ENCODE measurements at regions not wholly inside any gene's neighbourhood (a gene's known extent, or its start where the extent isn't known, plus 50 kb on each side); places are given as distances from the start of the nearest gene placed in this dataset.

GRCh38 chr16:73390491-73390890, 342.6 kb upstream of the ZFHX3 start:
- TF ChIP-seq TAF1 (IDR thresholded peaks at IDR 0.05; ENCODE audit: borderline replicate concordance, low read depth, low read length) (no peak), POLR2AphosphoS5 (IDR thresholded peaks at IDR 0.05; ENCODE audit: low read depth, low read length) (no peak), POLR2A (IDR thresholded peaks at IDR 0.05; ENCODE audit: low read depth, low read length) (no peak)
